ENCODE measurements at regions not wholly inside any gene's neighbourhood (a gene's known extent, or its start where the extent isn't known, plus 50 kb on each side); places are given as distances from the start of the nearest gene placed in this dataset.

GRCh38 chr22:49092716-49093115 is 735.0 kb downstream of the BRD1 start:
- DNase-seq (ENCODE audit: low read depth) = no peak
- no peak for TF ChIP-seq CTCF (IDR thresholded peaks at IDR 0.05; ENCODE audit: low read depth, low read length, missing control alignments)
- no peak overlapping the region for H3K4me3 ChIP-seq (ENCODE audit: low read depth, low read length)

GRCh38 chr22:49091917-49092545 is 735.6 kb downstream of the BRD1 start:
- no peak for DNase-seq (ENCODE audit: low read depth)
- TF ChIP-seq CTCF (IDR thresholded peaks at IDR 0.05; ENCODE audit: low read depth, low read length, missing control alignments) = no peak
- no peak overlapping the region for H3K4me3 ChIP-seq (ENCODE audit: low read depth, low read length)

- TF ChIP-seq CTCF (IDR thresholded peaks at IDR 0.05; ENCODE audit: low read depth, low read length, missing control alignments) = no peak
- H3K4me3 ChIP-seq (ENCODE audit: low read depth, low read length) = no peak overlapping the region
- DNase-seq (ENCODE audit: low read depth) = no peak
These were observed 736.2 kb downstream of the BRD1 start for GRCh38 chr22:49091451-49091850.

GRCh38 chr22:49090853-49091135 is 736.9 kb downstream of the BRD1 start:
- H3K4me3 ChIP-seq (ENCODE audit: low read depth, low read length) = no peak overlapping the region
- DNase-seq (ENCODE audit: low read depth) = no peak
- no peak for TF ChIP-seq CTCF (IDR thresholded peaks at IDR 0.05; ENCODE audit: low read depth, low read length, missing control alignments)

GRCh38 chr22:49090061-49090852 is 737.4 kb downstream of the BRD1 start:
- TF ChIP-seq CTCF (IDR thresholded peaks at IDR 0.05; ENCODE audit: low read depth, low read length, missing control alignments) = no peak
- DNase-seq (ENCODE audit: low read depth) = no peak
- H3K4me3 ChIP-seq (ENCODE audit: low read depth, low read length) = no peak overlapping the region

- TF ChIP-seq CTCF (IDR thresholded peaks at IDR 0.05; ENCODE audit: low read depth, low read length, missing control alignments) = no peak
- no peak for DNase-seq (ENCODE audit: low read depth)
- no peak overlapping the region for H3K4me3 ChIP-seq (ENCODE audit: low read depth, low read length)
These were observed 738.6 kb downstream of the BRD1 start for GRCh38 chr22:49088801-49089791.
